ENCODE measurements at regions not wholly inside any gene's neighbourhood (a gene's known extent, or its start where the extent isn't known, plus 50 kb on each side); places are given as distances from the start of the nearest gene placed in this dataset.

GRCh38 chr9:109561137-109561536 is 63.0 kb upstream of the PTPN3 start:
- Histone ChIP-seq H3K4me1 (ENCODE audit: control insufficient read depth, insufficient read depth, low read length, poor library complexity, severe bottlenecking) (no peaks in the 10 kb centered on the region), H3K27ac (ENCODE audit: insufficient read depth, low read length, poor library complexity, severe bottlenecking) (no peak overlapping the region), H3K27me3 (ENCODE audit: control insufficient read depth, insufficient read depth, low read length) (peaks cover 2% of the 10 kb centered on the region), H3K4me3 (ENCODE audit: low read depth, low read length) (no peak overlapping the region), H3K9me3 (ENCODE audit: control insufficient read depth in 2 of 2, low read length in 2 of 2) (no peaks in the 10 kb centered on the region), H3K36me3 (ENCODE audit: control insufficient read depth, insufficient read depth, low read length) (no peaks in the 10 kb centered on the region)
- no peaks in the 10 kb centered on the region for H3K36me3 Mint-ChIP-seq
- H3K9me3 Mint-ChIP-seq = peaks cover 0 to 6% (median 0%) of the 10 kb centered on the region in 7 donors
- H3K27me3 Mint-ChIP-seq = peaks cover 5% of the 10 kb centered on the region
- ATAC-seq (ENCODE audit: low read depth in 2 of 2) (no peak), DNase-seq (no peak)
- H3K4me3 Mint-ChIP-seq = no peak overlapping the region
- no peak overlapping the region for H3K27ac Mint-ChIP-seq
- H3K4me1 Mint-ChIP-seq = no peaks in the 10 kb centered on the region

GRCh38 chr9:109568089-109568488 is 70.0 kb upstream of the PTPN3 start:
- Histone ChIP-seq H3K4me1 (ENCODE audit: control insufficient read depth, insufficient read depth, low read length, poor library complexity, severe bottlenecking) (no peaks in the 10 kb centered on the region), H3K9me3 (ENCODE audit: control insufficient read depth in 2 of 2, low read length in 2 of 2) (no peaks in the 10 kb centered on the region), H3K27ac (ENCODE audit: insufficient read depth, low read length, poor library complexity, severe bottlenecking) (no peak overlapping the region), H3K36me3 (ENCODE audit: control insufficient read depth, insufficient read depth, low read length) (no peaks in the 10 kb centered on the region), H3K27me3 (ENCODE audit: control insufficient read depth, insufficient read depth, low read length) (peaks cover 14% of the 10 kb centered on the region), H3K4me3 (ENCODE audit: low read depth, low read length) (no peak overlapping the region)
- Mint-ChIP-seq H3K27ac (no peak overlapping the region), H3K4me3 (no peak overlapping the region), H3K4me1 (no peaks in the 10 kb centered on the region), H3K27me3 (peaks cover 15% of the 10 kb centered on the region), H3K9me3 (no peaks in the 10 kb centered on the region), H3K36me3 (no peaks in the 10 kb centered on the region)
- ATAC-seq (ENCODE audit: low read depth in 2 of 2) (no peak), DNase-seq (no peak)

GRCh38 chr9:109568568-109569210 is 70.6 kb upstream of the PTPN3 start:
- no peak for ATAC-seq (ENCODE audit: low read depth in 2 of 2)
- DNase-seq = no peak
- Mint-ChIP-seq H3K27ac (no peak overlapping the region), H3K9me3 (no peaks in the 10 kb centered on the region), H3K36me3 (no peaks in the 10 kb centered on the region), H3K4me1 (no peaks in the 10 kb centered on the region), H3K27me3 (peaks cover 15% of the 10 kb centered on the region), H3K4me3 (no peak overlapping the region)
- no peaks in the 10 kb centered on the region for H3K4me1 ChIP-seq (ENCODE audit: control insufficient read depth, insufficient read depth, low read length, poor library complexity, severe bottlenecking)
- no peaks in the 10 kb centered on the region for H3K36me3 ChIP-seq (ENCODE audit: control insufficient read depth, insufficient read depth, low read length)
- H3K4me3 ChIP-seq (ENCODE audit: low read depth, low read length) = no peak overlapping the region
- H3K27ac ChIP-seq (ENCODE audit: insufficient read depth, low read length, poor library complexity, severe bottlenecking) = no peak overlapping the region
- H3K27me3 ChIP-seq (ENCODE audit: control insufficient read depth, insufficient read depth, low read length) = peaks cover 14% of the 10 kb centered on the region
- no peaks in the 10 kb centered on the region for H3K9me3 ChIP-seq (ENCODE audit: control insufficient read depth in 2 of 2, low read length in 2 of 2)

- H3K36me3 Mint-ChIP-seq = no peaks in the 10 kb centered on the region
- ATAC-seq (ENCODE audit: low read depth in 2 of 2) (no peak), DNase-seq (peak in 2 of 3 donors; percentile 18 to 39)
- Histone ChIP-seq H3K9me3 (ENCODE audit: control insufficient read depth in 2 of 2, low read length in 2 of 2) (no peaks in the 10 kb centered on the region), H3K4me1 (ENCODE audit: control insufficient read depth, insufficient read depth, low read length, poor library complexity, severe bottlenecking) (no peaks in the 10 kb centered on the region), H3K4me3 (ENCODE audit: low read depth, low read length) (no peak overlapping the region), H3K36me3 (ENCODE audit: control insufficient read depth, insufficient read depth, low read length) (no peaks in the 10 kb centered on the region), H3K27ac (ENCODE audit: insufficient read depth, low read length, poor library complexity, severe bottlenecking) (no peak overlapping the region), H3K27me3 (ENCODE audit: control insufficient read depth, insufficient read depth, low read length) (no peaks in the 10 kb centered on the region)
- H3K4me3 Mint-ChIP-seq = no peak overlapping the region
- H3K4me1 Mint-ChIP-seq = no peaks in the 10 kb centered on the region
- peaks cover 12% of the 10 kb centered on the region for H3K27me3 Mint-ChIP-seq
- no peak overlapping the region for H3K27ac Mint-ChIP-seq
- H3K9me3 Mint-ChIP-seq = peaks cover 0 to 3% (median 0%) of the 10 kb centered on the region in 7 donors
Measured at GRCh38 chr9:109574061-109574882, 76.2 kb upstream of the PTPN3 start.

- peaks cover 0 to 3% (median 0%) of the 10 kb centered on the region in 7 donors for H3K9me3 Mint-ChIP-seq
- Histone ChIP-seq H3K9me3 (ENCODE audit: control insufficient read depth in 2 of 2, low read length in 2 of 2) (no peaks in the 10 kb centered on the region), H3K27ac (ENCODE audit: insufficient read depth, low read length, poor library complexity, severe bottlenecking) (no peak overlapping the region), H3K4me1 (ENCODE audit: control insufficient read depth, insufficient read depth, low read length, poor library complexity, severe bottlenecking) (no peaks in the 10 kb centered on the region), H3K36me3 (ENCODE audit: control insufficient read depth, insufficient read depth, low read length) (no peaks in the 10 kb centered on the region), H3K4me3 (ENCODE audit: low read depth, low read length) (no peak overlapping the region), H3K27me3 (ENCODE audit: control insufficient read depth, insufficient read depth, low read length) (no peaks in the 10 kb centered on the region)
- H3K36me3 Mint-ChIP-seq = no peaks in the 10 kb centered on the region
- H3K4me3 Mint-ChIP-seq = no peak overlapping the region
- DNase-seq = no peak
- H3K27me3 Mint-ChIP-seq = peaks cover 14% of the 10 kb centered on the region
- no peak for ATAC-seq (ENCODE audit: low read depth in 2 of 2)
- H3K27ac Mint-ChIP-seq = no peak overlapping the region
- H3K4me1 Mint-ChIP-seq = no peaks in the 10 kb centered on the region
Measured at GRCh38 chr9:109576762-109577161, 78.7 kb upstream of the PTPN3 start.

GRCh38 chr9:109579191-109579948 is 81.3 kb upstream of the PTPN3 start:
- no peak overlapping the region for H3K27ac Mint-ChIP-seq
- Histone ChIP-seq H3K27ac (ENCODE audit: insufficient read depth, low read length, poor library complexity, severe bottlenecking) (no peak overlapping the region), H3K4me1 (ENCODE audit: control insufficient read depth, insufficient read depth, low read length, poor library complexity, severe bottlenecking) (no peaks in the 10 kb centered on the region), H3K36me3 (ENCODE audit: control insufficient read depth, insufficient read depth, low read length) (no peaks in the 10 kb centered on the region), H3K4me3 (ENCODE audit: low read depth, low read length) (no peak overlapping the region), H3K9me3 (ENCODE audit: control insufficient read depth in 2 of 2, low read length in 2 of 2) (no peaks in the 10 kb centered on the region), H3K27me3 (ENCODE audit: control insufficient read depth, insufficient read depth, low read length) (no peaks in the 10 kb centered on the region)
- H3K9me3 Mint-ChIP-seq = no peaks in the 10 kb centered on the region
- ATAC-seq (ENCODE audit: low read depth in 2 of 2) (no peak), DNase-seq (no peak)
- no peaks in the 10 kb centered on the region for H3K4me1 Mint-ChIP-seq
- no peak overlapping the region for H3K4me3 Mint-ChIP-seq
- no peaks in the 10 kb centered on the region for H3K36me3 Mint-ChIP-seq
- H3K27me3 Mint-ChIP-seq = peaks cover 17% of the 10 kb centered on the region

GRCh38 chr9:109582386-109582785 is 84.3 kb upstream of the PTPN3 start:
- no peak for ATAC-seq (ENCODE audit: low read depth in 2 of 2)
- H3K27me3 Mint-ChIP-seq = peaks cover 10% of the 10 kb centered on the region
- H3K36me3 ChIP-seq (ENCODE audit: control insufficient read depth, insufficient read depth, low read length) = no peaks in the 10 kb centered on the region

More at GRCh38 chr9:109582386-109582785, 84.3 kb upstream of the PTPN3 start:
- Mint-ChIP-seq H3K36me3 (no peaks in the 10 kb centered on the region), H3K4me3 (no peak overlapping the region), H3K27ac (no peak overlapping the region), H3K9me3 (no peaks in the 10 kb centered on the region), H3K4me1 (no peaks in the 10 kb centered on the region)
- H3K9me3 ChIP-seq (ENCODE audit: control insufficient read depth in 2 of 2, low read length in 2 of 2) = no peaks in the 10 kb centered on the region
- no peak overlapping the region for H3K4me3 ChIP-seq (ENCODE audit: low read depth, low read length)
- no peak overlapping the region for H3K27ac ChIP-seq (ENCODE audit: insufficient read depth, low read length, poor library complexity, severe bottlenecking)
- no peaks in the 10 kb centered on the region for H3K4me1 ChIP-seq (ENCODE audit: control insufficient read depth, insufficient read depth, low read length, poor library complexity, severe bottlenecking)
- H3K27me3 ChIP-seq (ENCODE audit: control insufficient read depth, insufficient read depth, low read length) = no peaks in the 10 kb centered on the region
- DNase-seq = no peak

All from CD4-positive, CD25-positive, alpha-beta regulatory T cell (primary cell).